ENCODE measurements at regions not wholly inside any gene's neighbourhood (a gene's known extent, or its start where the extent isn't known, plus 50 kb on each side); places are given as distances from the start of the nearest gene placed in this dataset.

- DNase-seq (ENCODE audit: insufficient read length, low spot score) (no peak), FAIRE-seq (no peak)
- no peak for TF ChIP-seq CTCF (IDR thresholded peaks at IDR 0.05; ENCODE audit: insufficient read depth, missing control alignments)
Observed at GRCh38 chr12:118637767-118638370, 261.5 kb downstream of the SUDS3 start.

DNA sequence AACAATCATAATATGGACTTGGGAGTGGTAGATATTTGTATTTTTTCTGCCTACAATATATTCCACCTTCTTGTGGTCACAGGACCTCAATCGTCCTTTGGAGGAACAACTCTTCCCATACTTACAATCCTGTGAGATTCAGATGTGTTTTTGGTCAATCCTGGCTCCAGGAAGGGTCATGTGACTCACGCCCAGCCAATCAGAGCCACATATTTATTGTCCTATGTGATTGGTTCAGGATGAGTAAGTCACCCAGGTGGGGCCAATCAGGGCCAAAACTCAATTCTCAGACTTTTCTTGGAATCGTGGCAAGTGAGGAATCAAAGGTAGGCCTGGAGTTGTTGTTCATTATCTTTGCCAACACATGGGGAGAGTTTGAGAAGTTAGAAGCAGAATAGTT lies 264.9 kb downstream of the SUDS3 start:
- FAIRE-seq, result no peak
- TF ChIP-seq CTCF (IDR thresholded peaks at IDR 0.05; ENCODE audit: insufficient read depth, missing control alignments), result no peak
- no peak for DNase-seq (ENCODE audit: insufficient read length, low spot score)

GRCh38 chr12:118645219-118645618 lies 268.9 kb downstream of the SUDS3 start:
- no peak for FAIRE-seq
- no peak for DNase-seq (ENCODE audit: insufficient read length, low spot score)
- no peak for TF ChIP-seq CTCF (IDR thresholded peaks at IDR 0.05; ENCODE audit: insufficient read depth, missing control alignments)

GRCh38 chr12:118649765-118650585 lies 273.6 kb downstream of the SUDS3 start:
- no peak for FAIRE-seq
- TF ChIP-seq CTCF (IDR thresholded peaks at IDR 0.05; ENCODE audit: insufficient read depth, missing control alignments), result no peak
- no peak for DNase-seq (ENCODE audit: insufficient read length, low spot score)

DNA sequence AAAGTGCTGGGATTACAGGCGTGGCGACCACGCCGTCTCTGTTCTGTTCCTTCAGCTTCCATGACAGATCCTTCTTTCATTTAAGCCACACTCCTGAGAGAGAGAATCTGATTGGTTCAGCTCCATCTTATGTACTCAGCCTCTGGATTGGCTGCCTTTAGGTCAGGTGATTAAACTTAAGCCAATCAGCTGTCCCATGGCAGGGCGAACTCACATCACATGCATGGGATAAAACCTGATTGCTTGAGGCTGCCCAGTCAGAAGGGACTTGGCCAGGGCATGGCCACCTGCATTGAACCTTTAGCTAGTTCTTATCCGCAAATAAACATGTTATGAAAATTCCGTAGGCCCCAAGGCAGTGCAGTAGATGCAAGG lies 274.2 kb downstream of the SUDS3 start:
- FAIRE-seq, result no peak
- no peak for DNase-seq (ENCODE audit: insufficient read length, low spot score)
- no peak for TF ChIP-seq CTCF (IDR thresholded peaks at IDR 0.05; ENCODE audit: insufficient read depth, missing control alignments)

DNA sequence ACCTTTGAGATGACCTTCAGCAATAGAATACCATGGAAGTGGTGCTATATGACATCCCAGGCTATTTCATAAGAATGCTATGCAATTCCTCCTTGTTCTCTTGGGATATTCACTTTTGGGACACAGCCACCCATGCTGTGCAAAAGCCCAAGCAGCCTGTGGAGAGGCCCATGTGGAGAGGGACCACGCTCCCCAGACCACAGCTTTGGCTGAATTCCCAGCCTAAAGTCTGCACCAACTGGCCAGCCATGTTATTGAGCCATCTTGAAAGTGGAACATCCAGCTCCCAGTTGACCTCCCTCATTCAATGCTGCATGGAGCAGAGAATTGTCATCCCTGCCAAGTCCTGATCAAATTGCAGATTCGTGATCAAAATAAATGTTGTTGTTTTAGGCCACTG lies 275.1 kb downstream of the SUDS3 start:
- TF ChIP-seq CTCF (IDR thresholded peaks at IDR 0.05; ENCODE audit: insufficient read depth, missing control alignments), result no peak
- DNase-seq (ENCODE audit: insufficient read length, low spot score), result no peak
- FAIRE-seq, result no peak

DNA sequence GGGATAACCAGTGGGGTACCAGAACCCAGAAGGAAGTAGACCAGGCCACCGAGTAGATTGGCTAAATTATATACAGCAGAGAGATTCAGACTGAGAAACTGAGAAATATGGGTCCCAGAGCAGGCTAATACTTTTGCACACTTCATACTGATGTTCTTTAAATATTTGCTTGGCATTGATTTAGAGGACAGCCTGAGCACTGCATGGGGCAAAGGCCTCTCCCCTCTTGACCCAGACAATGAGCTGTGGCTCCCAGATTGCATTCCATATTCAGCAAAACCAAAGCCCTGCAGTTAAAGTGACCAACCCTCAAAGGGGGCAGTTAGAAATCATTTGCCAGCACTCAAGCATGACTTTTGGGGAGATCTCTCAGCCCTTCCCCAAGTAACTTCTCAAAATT lies 279.2 kb downstream of the SUDS3 start:
- FAIRE-seq (no peak), DNase-seq (ENCODE audit: insufficient read length, low spot score) (no peak)

More for the DNA sequence above, 279.2 kb downstream of the SUDS3 start:
- no peak for TF ChIP-seq CTCF (IDR thresholded peaks at IDR 0.05; ENCODE audit: insufficient read depth, missing control alignments)
